ENCODE measurements at regions not wholly inside any gene's neighbourhood (a gene's known extent, or its start where the extent isn't known, plus 50 kb on each side); places are given as distances from the start of the nearest gene placed in this dataset.

GRCh38 chr13:105936816-105937215, 598.6 kb downstream of the EFNB2 start:
- H3K4me3 Mint-ChIP-seq (ENCODE audit: unreplicated experiment): no peak overlapping the region
- H3K4me1 Mint-ChIP-seq (ENCODE audit: low read depth, unreplicated experiment): peaks cover 13% of the 10 kb centered on the region
- no peak overlapping the region for H3K27ac Mint-ChIP-seq (ENCODE audit: unreplicated experiment)
- peaks cover 11% of the 10 kb centered on the region for H3K9me3 Mint-ChIP-seq (ENCODE audit: unreplicated experiment)
- no peaks in the 10 kb centered on the region for H3K36me3 Mint-ChIP-seq (ENCODE audit: unreplicated experiment)
- TF ChIP-seq CTCF (IDR thresholded peaks at IDR 0.05; ENCODE audit: partially characterized antibody, unreplicated experiment): no peak
- no peak for DNase-seq
- peaks cover 7% of the 10 kb centered on the region for H3K27me3 Mint-ChIP-seq (ENCODE audit: unreplicated experiment)

DNA sequence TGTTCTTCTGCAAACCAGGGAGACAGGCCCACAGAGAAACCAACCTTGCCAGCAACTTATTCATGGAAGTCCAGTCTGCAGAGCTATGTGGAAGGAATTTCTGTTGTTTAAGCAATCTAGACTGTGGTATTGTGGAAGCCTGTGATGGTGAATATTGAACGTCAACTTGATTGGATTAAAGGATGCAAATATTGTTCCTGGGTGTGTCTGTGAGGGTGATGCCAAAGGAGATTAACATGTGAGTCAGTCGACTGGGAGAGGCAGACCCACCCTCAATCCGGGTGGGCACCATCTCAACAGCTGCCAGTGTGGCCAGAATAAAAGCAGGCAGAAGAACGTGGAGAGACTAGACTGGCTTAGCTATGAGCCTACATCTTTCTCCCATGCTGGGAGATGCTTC, 606.0 kb downstream of the EFNB2 start:
- Mint-ChIP-seq H3K27me3 (ENCODE audit: unreplicated experiment) (peaks cover 4% of the 10 kb centered on the region), H3K4me1 (ENCODE audit: low read depth, unreplicated experiment) (no peaks in the 10 kb centered on the region), H3K27ac (ENCODE audit: unreplicated experiment) (no peak overlapping the region), H3K36me3 (ENCODE audit: unreplicated experiment) (no peaks in the 10 kb centered on the region), H3K4me3 (ENCODE audit: unreplicated experiment) (no peak overlapping the region), H3K9me3 (ENCODE audit: unreplicated experiment) (no peaks in the 10 kb centered on the region)
- no peak for TF ChIP-seq CTCF (IDR thresholded peaks at IDR 0.05; ENCODE audit: partially characterized antibody, unreplicated experiment)
- no peak for DNase-seq

GRCh38 chr13:105928901-105929300, 606.6 kb downstream of the EFNB2 start:
- no peak overlapping the region for H3K4me3 Mint-ChIP-seq (ENCODE audit: unreplicated experiment)
- H3K4me1 Mint-ChIP-seq (ENCODE audit: low read depth, unreplicated experiment): no peaks in the 10 kb centered on the region
- TF ChIP-seq CTCF (IDR thresholded peaks at IDR 0.05; ENCODE audit: partially characterized antibody, unreplicated experiment): no peak
- H3K27me3 Mint-ChIP-seq (ENCODE audit: unreplicated experiment): peaks cover 4% of the 10 kb centered on the region
- H3K9me3 Mint-ChIP-seq (ENCODE audit: unreplicated experiment): no peaks in the 10 kb centered on the region
- no peak overlapping the region for H3K27ac Mint-ChIP-seq (ENCODE audit: unreplicated experiment)
- H3K36me3 Mint-ChIP-seq (ENCODE audit: unreplicated experiment): no peaks in the 10 kb centered on the region
- no peak for DNase-seq

DNA sequence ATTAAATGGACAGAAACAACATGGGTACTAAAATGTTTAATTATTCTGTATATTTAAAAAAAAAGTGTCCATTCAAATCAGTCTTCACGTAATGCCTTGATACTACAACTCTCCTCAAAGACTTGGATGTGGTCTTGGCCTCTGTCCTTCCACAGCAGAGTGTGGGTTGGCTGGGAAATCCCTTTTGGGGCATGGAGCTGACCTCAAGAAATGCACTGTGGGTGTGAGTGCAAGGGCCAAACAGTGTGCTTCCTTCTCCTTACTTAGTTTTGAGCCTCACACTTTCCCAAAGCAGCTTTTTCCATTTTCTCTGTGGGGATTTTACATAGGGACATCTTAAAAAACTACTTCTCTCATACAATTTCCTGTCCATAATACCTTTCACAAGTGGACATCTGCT, 607.4 kb downstream of the EFNB2 start:
- Mint-ChIP-seq H3K27me3 (ENCODE audit: unreplicated experiment) (peaks cover 4% of the 10 kb centered on the region), H3K4me1 (ENCODE audit: low read depth, unreplicated experiment) (no peaks in the 10 kb centered on the region), H3K9me3 (ENCODE audit: unreplicated experiment) (no peaks in the 10 kb centered on the region), H3K27ac (ENCODE audit: unreplicated experiment) (no peak overlapping the region), H3K36me3 (ENCODE audit: unreplicated experiment) (no peaks in the 10 kb centered on the region), H3K4me3 (ENCODE audit: unreplicated experiment) (no peak overlapping the region)
- no peak for DNase-seq
- TF ChIP-seq CTCF (IDR thresholded peaks at IDR 0.05; ENCODE audit: partially characterized antibody, unreplicated experiment): no peak

GRCh38 chr13:105925496-105925895, 610.0 kb downstream of the EFNB2 start:
- no peaks in the 10 kb centered on the region for H3K4me1 Mint-ChIP-seq (ENCODE audit: low read depth, unreplicated experiment)
- no peak overlapping the region for H3K27ac Mint-ChIP-seq (ENCODE audit: unreplicated experiment)
- no peaks in the 10 kb centered on the region for H3K9me3 Mint-ChIP-seq (ENCODE audit: unreplicated experiment)

More at GRCh38 chr13:105925496-105925895, 610.0 kb downstream of the EFNB2 start:
- no peak for DNase-seq
- H3K4me3 Mint-ChIP-seq (ENCODE audit: unreplicated experiment): no peak overlapping the region
- H3K27me3 Mint-ChIP-seq (ENCODE audit: unreplicated experiment): peaks cover 4% of the 10 kb centered on the region
- H3K36me3 Mint-ChIP-seq (ENCODE audit: unreplicated experiment): no peaks in the 10 kb centered on the region
- no peak for TF ChIP-seq CTCF (IDR thresholded peaks at IDR 0.05; ENCODE audit: partially characterized antibody, unreplicated experiment)
